ENCODE measurements at regions not wholly inside any gene's neighbourhood (a gene's known extent, or its start where the extent isn't known, plus 50 kb on each side); places are given as distances from the start of the nearest gene placed in this dataset.

- TF ChIP-seq CTCF (IDR thresholded peaks at IDR 0.05): no peak
- no peak for ATAC-seq
Observed at GRCh38 chr7:80373429-80374032, 138.3 kb downstream of the GNAT3 start.

GRCh38 chr7:80372415-80372814 is 139.4 kb downstream of the GNAT3 start:
- H3K4me3 ChIP-seq: no peak overlapping the region
- no peaks in the 10 kb centered on the region for H3K36me3 ChIP-seq (ENCODE audit: low read depth)
- TF ChIP-seq CTCF (IDR thresholded peaks at IDR 0.05): no peak
- no peaks in the 10 kb centered on the region for H3K4me1 ChIP-seq (ENCODE audit: low read depth)
- DNase-seq (no peak), ATAC-seq (no peak)
- intact Hi-C loops (cut with DNase I, micrococcal nuclease): no loop called here
- no peaks in the 10 kb centered on the region for H3K9me3 ChIP-seq

More at GRCh38 chr7:80373429-80374032, 138.3 kb downstream of the GNAT3 start:
- no peak for DNase-seq
- Histone ChIP-seq H3K36me3 (ENCODE audit: low read depth) (no peaks in the 10 kb centered on the region), H3K4me1 (ENCODE audit: low read depth) (no peaks in the 10 kb centered on the region), H3K4me3 (no peak overlapping the region), H3K9me3 (no peaks in the 10 kb centered on the region)
- intact Hi-C loops (cut with DNase I, micrococcal nuclease): no loop called here

GRCh38 chr7:80370587-80370986 is 141.3 kb downstream of the GNAT3 start:
- no peaks in the 10 kb centered on the region for H3K9me3 ChIP-seq
- H3K4me3 ChIP-seq: no peak overlapping the region
- H3K36me3 ChIP-seq (ENCODE audit: low read depth): no peaks in the 10 kb centered on the region
- no peaks in the 10 kb centered on the region for H3K4me1 ChIP-seq (ENCODE audit: low read depth)
- DNase-seq: no peak
- TF ChIP-seq CTCF (IDR thresholded peaks at IDR 0.05): no peak
- intact Hi-C loops (cut with DNase I, micrococcal nuclease): no loop called here
- ATAC-seq: no peak

- Histone ChIP-seq H3K36me3 (ENCODE audit: low read depth) (no peaks in the 10 kb centered on the region), H3K4me3 (no peak overlapping the region), H3K9me3 (no peaks in the 10 kb centered on the region), H3K4me1 (ENCODE audit: low read depth) (no peaks in the 10 kb centered on the region)
- intact Hi-C loops (cut with DNase I, micrococcal nuclease): no loop called here
- no peak for TF ChIP-seq CTCF (IDR thresholded peaks at IDR 0.05)
- ATAC-seq (no peak), DNase-seq (no peak)
Observed at GRCh38 chr7:80369321-80369720, 142.5 kb downstream of the GNAT3 start.

GRCh38 chr7:80362677-80363076 is 149.2 kb downstream of the GNAT3 start:
- intact Hi-C loops (cut with DNase I, micrococcal nuclease): no loop called here
- TF ChIP-seq CTCF (IDR thresholded peaks at IDR 0.05): no peak
- no peaks in the 10 kb centered on the region for H3K36me3 ChIP-seq (ENCODE audit: low read depth)
- no peaks in the 10 kb centered on the region for H3K9me3 ChIP-seq
- ATAC-seq: no peak
- no peak for DNase-seq
- H3K4me1 ChIP-seq (ENCODE audit: low read depth): no peaks in the 10 kb centered on the region
- no peak overlapping the region for H3K4me3 ChIP-seq
